Subcutaneous abdominal adipose tissue (tissue), 5 donors: ENCODE measurements at regions not wholly inside any gene's neighbourhood (a gene's known extent, or its start where the extent isn't known, plus 50 kb on each side); places are given as distances from the start of the nearest gene placed in this dataset.
A peak's percentile ranks its signal among the peaks of the same experiment; 100 is the strongest.

Experiments used
- H3K27ac ChIP-seq: one replicate; pipeline ENCODE4 v1.7.0; 2013; ENCODE audit warnings: low read depth, mild to moderate bottlenecking, inconsistent platforms, low read length, moderate library complexity
- H3K27me3 ChIP-seq, 5 donors: one replicate each; pipeline ENCODE4 v1.7.0; 2013; ENCODE audit warnings: low read length in 5 of 5, inconsistent platforms in 1 of 5; ENCODE audit not compliant: control insufficient read depth in 5 of 5, insufficient read depth in 4 of 5
- H3K36me3 ChIP-seq, 5 donors: one replicate each; pipeline ENCODE4 v1.7.0; 2013; ENCODE audit warnings: low read length in 5 of 5; ENCODE audit not compliant: control insufficient read depth in 5 of 5, insufficient read depth in 5 of 5
- H3K4me1 ChIP-seq, 5 donors: one replicate each; pipeline ENCODE4 v1.7.0; 2013; ENCODE audit warnings: low read length in 5 of 5, mild to moderate bottlenecking in 3 of 5, moderate library complexity in 1 of 5; ENCODE audit not compliant: control insufficient read depth in 5 of 5, insufficient read depth in 5 of 5
- H3K4me3 ChIP-seq, 5 donors: one replicate each; pipeline ENCODE4 v1.7.0; 2013; ENCODE audit warnings: low read length in 5 of 5, low read depth in 1 of 5
- H3K9ac ChIP-seq, 5 donors: one replicate each; pipeline ENCODE4 v1.7.0; 2013; ENCODE audit warnings: low read length in 5 of 5, mild to moderate bottlenecking in 4 of 5, moderate library complexity in 3 of 5
- H3K9me3 ChIP-seq, 5 donors: one replicate each; pipeline ENCODE4 v1.7.0; 2013; ENCODE audit warnings: low read length in 5 of 5; ENCODE audit not compliant: control insufficient read depth in 5 of 5
- donor health status: healthy.
- donor health status: healthy.
- donor health status: healthy.
- donor health status: healthy.
- donor health status: healthy.

DNA sequence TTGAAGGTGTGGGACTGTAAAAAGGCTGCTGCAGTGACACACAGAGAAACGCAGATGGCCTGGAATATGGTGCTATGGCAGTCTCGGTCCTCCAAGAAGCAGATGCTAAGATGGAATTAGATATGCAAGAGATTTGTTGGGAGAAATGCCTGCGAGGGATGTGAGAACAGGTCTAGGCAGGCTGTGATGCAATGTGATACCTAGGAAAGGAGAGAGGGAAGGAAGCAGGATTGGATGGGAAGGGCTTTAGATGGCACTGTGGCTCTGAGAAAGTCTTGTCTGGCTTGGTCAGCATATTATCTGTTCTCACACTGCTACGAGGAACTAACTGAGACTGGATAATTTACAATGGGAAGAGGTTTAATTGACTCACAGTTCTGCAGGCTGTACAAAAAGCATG, 374.4 kb downstream of the BCAT1 start:
- H3K9ac ChIP-seq: no peak overlapping the region
- no peaks in the 10 kb centered on the region for H3K27me3 ChIP-seq
- H3K4me3 ChIP-seq: no peak overlapping the region
- H3K36me3 ChIP-seq: no peaks in the 10 kb centered on the region
- no peak overlapping the region for H3K27ac ChIP-seq
- H3K9me3 ChIP-seq: peaks cover 0 to 1% (median 0%) of the 10 kb centered on the region in 5 donors
- H3K4me1 ChIP-seq: no peaks in the 10 kb centered on the region

DNA sequence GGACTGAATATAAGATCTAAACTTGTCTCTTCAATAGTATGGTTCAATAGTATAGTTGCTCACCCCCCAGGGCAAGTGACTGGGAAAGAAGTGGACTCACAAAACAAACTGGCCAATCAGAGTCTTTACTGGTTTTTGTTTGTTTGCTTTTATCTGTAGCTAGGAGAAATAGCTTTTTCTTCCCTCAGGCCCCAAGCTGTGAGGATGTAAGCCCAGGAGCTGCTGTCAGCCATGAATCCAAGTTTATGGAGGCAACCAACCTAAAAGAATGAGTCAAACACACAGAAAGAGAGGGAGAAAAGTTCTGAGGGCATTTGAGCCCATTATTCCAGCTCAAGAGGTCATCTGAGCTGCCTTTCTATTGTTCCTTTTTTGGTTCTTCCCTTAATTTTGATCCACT, 375.3 kb downstream of the BCAT1 start:
- H3K36me3 ChIP-seq: no peaks in the 10 kb centered on the region

DNA sequence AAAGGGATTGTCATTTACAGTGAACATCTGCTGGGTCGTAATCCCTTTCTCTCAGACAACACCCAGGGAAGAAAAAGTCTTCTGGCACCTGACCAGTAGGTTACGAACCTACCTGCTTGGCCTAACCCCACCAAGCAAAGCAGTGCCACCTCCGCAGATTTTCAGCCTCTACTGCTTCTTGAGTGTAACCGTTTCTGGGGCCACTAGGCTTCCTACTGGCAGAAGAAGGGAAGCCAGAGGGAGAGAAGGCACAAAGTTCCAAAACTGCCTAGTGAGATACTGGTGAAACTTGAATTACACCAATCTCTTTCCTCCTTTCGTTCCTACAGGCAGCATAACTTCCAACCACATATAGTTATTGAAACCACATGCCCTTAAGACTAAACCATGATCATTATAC, 383.6 kb downstream of the BCAT1 start:
- no peak overlapping the region for H3K9ac ChIP-seq

More for the DNA sequence above, 375.3 kb downstream of the BCAT1 start:
- Histone ChIP-seq H3K4me3 (no peak overlapping the region), H3K9me3 (no peaks in the 10 kb centered on the region), H3K27me3 (no peaks in the 10 kb centered on the region), H3K9ac (no peak overlapping the region), H3K4me1 (no peaks in the 10 kb centered on the region), H3K27ac (no peak overlapping the region)

DNA sequence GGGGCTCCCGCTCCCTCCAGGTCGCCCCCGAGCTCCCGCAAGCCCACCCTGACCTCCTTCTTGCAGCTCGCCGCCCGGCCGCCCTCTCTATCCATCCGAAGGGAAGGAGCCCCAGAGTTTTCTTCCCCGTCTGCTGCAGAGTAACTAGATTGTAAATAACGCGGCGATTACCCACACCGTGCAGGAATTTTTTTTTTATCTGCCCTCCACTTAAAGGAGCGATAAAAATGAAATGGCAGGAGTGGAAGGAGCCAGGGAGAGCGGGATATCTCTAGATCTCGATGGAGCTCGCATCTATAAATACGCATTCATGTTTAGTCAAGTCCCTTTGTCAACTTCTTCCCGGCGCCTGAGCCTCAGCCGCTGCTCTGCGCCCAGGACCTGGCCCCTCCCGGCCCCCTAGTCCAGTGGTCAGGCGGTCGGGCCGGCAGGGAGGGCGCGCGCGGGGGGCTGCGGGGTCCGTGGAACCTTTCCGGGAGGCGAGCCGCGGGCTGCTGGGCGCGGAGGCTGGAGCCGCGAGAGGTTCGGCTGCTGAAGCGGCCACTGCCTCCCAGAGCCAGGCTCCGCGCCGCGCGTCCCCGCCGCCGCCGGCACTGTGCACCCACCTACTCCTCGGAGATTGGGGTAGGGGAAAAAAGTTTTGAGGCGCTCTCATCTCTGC, 386.0 kb downstream of the BCAT1 start:
- H3K4me3 ChIP-seq: peak overlapping the region; percentile 77 to 98 (median 88)
- H3K27me3 ChIP-seq: no peaks in the 10 kb centered on the region
- peak overlapping the region in 3 of 5 donors; percentile 37 to 66 (median 42) for H3K9ac ChIP-seq
- H3K4me1 ChIP-seq: peaks cover 0 to 40% (median 30%) of the 10 kb centered on the region in 5 donors
- H3K27ac ChIP-seq: peak overlapping the region; percentile 97
- no peaks in the 10 kb centered on the region for H3K9me3 ChIP-seq
- H3K36me3 ChIP-seq: no peaks in the 10 kb centered on the region

More for the DNA sequence above, 383.6 kb downstream of the BCAT1 start:
- no peak overlapping the region for H3K4me3 ChIP-seq
- H3K9me3 ChIP-seq: no peaks in the 10 kb centered on the region
- H3K36me3 ChIP-seq: no peaks in the 10 kb centered on the region
- H3K27ac ChIP-seq: no peak overlapping the region
- H3K27me3 ChIP-seq: no peaks in the 10 kb centered on the region
- peaks cover 0 to 25% (median 16%) of the 10 kb centered on the region in 5 donors for H3K4me1 ChIP-seq

DNA sequence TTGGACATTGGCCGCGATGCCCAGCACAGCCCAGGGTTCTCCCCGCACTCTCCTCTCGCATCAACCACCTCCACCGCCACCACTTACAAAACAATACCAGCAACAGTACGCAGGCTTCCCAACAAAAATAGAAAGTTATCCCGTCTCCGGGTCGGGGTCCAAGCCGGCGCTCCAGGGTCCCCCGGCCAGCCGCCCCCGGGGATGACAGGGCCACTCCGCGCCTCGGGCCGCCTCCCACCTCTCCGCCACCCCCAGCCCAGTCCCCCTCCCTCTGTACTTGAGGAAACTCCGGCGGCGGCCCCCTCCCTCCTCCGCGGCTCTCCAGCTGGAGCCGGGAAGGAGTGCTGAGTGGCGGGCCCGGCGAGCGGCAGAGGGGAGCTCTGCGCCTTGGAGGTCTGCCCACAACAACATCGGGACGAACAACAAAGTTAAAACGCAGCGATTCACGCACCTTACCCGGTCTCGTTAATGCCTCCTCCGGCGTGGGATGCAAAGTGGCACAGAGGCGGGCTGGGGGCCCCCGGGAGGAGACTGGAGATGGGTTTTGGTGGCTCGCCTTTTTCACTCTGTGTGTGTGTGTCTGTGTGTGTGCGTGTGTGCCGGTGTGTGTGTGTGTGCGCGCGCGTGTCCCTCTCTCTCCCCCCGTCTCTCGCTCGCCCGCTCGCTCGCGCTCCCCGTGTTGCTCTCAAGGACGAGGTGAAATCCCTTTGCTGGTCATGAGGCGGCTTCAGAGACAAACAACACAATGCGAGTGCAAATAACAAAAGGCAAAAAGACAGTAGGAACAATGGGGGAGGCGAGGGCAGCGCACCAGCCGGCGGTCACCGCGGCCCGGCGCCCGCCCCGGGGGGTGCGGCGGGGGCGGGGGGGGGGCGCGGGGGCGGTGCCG, 386.8 kb downstream of the BCAT1 start:
- Histone ChIP-seq H3K4me3 (peak overlapping the region; percentile 77 to 98 (median 88)), H3K36me3 (no peaks in the 10 kb centered on the region), H3K4me1 (peaks cover 0 to 40% (median 30%) of the 10 kb centered on the region in 5 donors), H3K27ac (peak overlapping the region; percentile 97), H3K9ac (peak overlapping the region; percentile 59 to 95 (median 67)), H3K27me3 (no peaks in the 10 kb centered on the region), H3K9me3 (no peaks in the 10 kb centered on the region)

DNA sequence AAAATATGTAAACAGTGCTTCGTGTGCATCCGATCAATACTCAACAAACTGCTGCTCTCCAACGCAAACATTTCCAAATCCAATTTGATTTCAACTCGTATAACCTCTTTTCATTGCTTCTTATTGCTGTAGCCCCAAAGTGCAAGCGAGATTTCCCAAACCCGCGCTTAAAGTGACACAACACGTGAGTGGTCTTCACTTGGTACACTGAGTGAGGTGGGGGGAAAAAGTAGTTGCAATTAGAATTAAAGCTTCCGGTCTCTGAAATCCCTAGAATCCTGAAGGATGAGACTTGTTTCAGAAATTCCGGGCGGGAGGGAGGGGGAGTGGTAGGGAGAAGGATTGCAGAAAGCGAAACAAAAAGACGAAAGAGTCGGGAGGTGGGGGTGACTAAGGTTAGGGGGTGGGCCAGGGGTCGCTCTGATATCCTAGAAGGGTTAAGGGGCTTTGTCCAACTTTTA, 387.5 kb downstream of the BCAT1 start:
- H3K9me3 ChIP-seq: no peaks in the 10 kb centered on the region
- peak overlapping the region; percentile 97 for H3K27ac ChIP-seq
- peak overlapping the region; percentile 77 to 98 (median 88) for H3K4me3 ChIP-seq
- H3K9ac ChIP-seq: peak overlapping the region; percentile 50 to 95 (median 67)
- H3K27me3 ChIP-seq: no peaks in the 10 kb centered on the region
- no peaks in the 10 kb centered on the region for H3K36me3 ChIP-seq
- H3K4me1 ChIP-seq: peaks cover 0 to 40% (median 30%) of the 10 kb centered on the region in 5 donors

DNA sequence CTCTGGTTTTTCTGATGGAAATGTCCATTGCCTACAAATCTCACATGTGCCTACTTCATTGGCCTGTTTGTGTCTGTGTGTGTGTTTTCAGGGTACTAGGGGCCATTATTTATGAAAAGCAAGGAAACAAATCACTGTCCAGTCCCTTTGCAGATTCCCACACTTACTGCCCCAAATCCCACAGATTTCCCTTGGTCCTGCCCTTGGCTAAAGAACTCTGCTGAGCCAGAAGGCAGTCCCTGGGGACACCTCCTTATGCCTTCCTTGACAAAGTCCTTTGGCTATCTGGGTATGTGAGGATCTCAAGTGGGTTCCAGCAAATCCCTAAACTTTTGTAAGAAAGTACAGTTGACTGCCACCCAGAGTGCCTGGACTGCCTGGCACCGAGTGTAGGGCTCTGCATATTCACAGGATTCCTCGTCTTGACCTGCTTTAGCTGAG, 388.1 kb downstream of the BCAT1 start:
- Histone ChIP-seq H3K9me3 (no peaks in the 10 kb centered on the region), H3K36me3 (no peaks in the 10 kb centered on the region), H3K4me3 (peak overlapping the region; percentile 77 to 98 (median 88)), H3K27ac (peak overlapping the region; percentile 97), H3K4me1 (peaks cover 0 to 44% (median 33%) of the 10 kb centered on the region in 5 donors), H3K9ac (peak overlapping the region; percentile 2 to 95 (median 66)), H3K27me3 (no peaks in the 10 kb centered on the region)

DNA sequence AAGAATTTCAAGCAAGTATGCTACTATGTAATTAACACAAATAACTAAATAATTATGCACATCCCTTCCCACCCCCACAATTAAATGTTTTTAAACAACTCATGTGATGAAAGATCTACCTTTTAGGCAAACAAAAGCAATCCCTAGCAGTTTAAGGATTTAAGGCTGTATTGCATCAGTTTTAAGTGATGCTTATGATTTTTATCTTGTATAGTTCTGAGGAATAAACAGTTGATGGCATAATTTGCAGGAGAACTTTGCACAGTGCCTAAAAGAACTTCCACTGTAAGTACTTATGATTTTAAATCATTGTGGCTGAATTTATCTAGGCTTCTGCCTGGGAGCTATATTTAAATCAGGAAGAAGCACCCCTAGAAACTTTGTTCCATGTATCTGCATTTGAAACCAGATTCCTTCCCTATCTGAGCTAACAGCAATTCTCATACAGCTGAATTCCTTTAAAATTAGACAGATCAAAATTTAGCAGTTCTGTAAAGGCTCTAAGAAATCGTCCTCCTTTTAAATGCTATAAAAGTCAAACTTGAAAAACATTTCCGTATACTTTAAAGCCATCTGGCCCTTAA, 388.6 kb downstream of the BCAT1 start:
- Histone ChIP-seq H3K4me3 (peak overlapping the region; percentile 77 to 98 (median 88)), H3K27me3 (no peaks in the 10 kb centered on the region), H3K4me1 (peaks cover 0 to 47% (median 37%) of the 10 kb centered on the region in 5 donors), H3K36me3 (no peaks in the 10 kb centered on the region), H3K27ac (peak overlapping the region; percentile 97), H3K9ac (peak overlapping the region; percentile 2 to 95 (median 66)), H3K9me3 (no peaks in the 10 kb centered on the region)

GRCh38 chr12:24557738-24558137, 391.2 kb downstream of the BCAT1 start:
- H3K4me1 ChIP-seq: peaks cover 0 to 55% (median 45%) of the 10 kb centered on the region in 5 donors
- H3K27ac ChIP-seq: peak overlapping the region; percentile 97
- no peak overlapping the region for H3K4me3 ChIP-seq

More at GRCh38 chr12:24557738-24558137, 391.2 kb downstream of the BCAT1 start:
- Histone ChIP-seq H3K27me3 (no peaks in the 10 kb centered on the region), H3K9ac (no peak overlapping the region), H3K9me3 (no peaks in the 10 kb centered on the region), H3K36me3 (no peaks in the 10 kb centered on the region)
